Keratinocyte (primary cell): ENCODE measurements at regions not wholly inside any gene's neighbourhood (a gene's known extent, or its start where the extent isn't known, plus 50 kb on each side); places are given as distances from the start of the nearest gene placed in this dataset.

ENCODE experiments used
- DNase-seq: peaks from one replicate; pipeline ENCODE4 v3.0.0-alpha.2; 2011; ENCODE audit warnings: low read depth, missing footprints, low spot score
- FAIRE-seq: peaks from 2 replicates; lab custom pipeline; 2011; peaks lifted over from hg19 to GRCh38; lab: Jason Lieb, UNC
- H2AFZ ChIP-seq: 2 replicates; pipeline ENCODE4 v1.6.0; 2012; ENCODE audit warnings: low read length, control low read depth, inconsistent platforms; ENCODE audit not compliant: control insufficient read depth
- H3K27ac ChIP-seq: 2 replicates; pipeline ENCODE4 v1.5.1; 2011; ENCODE audit warnings: low read length; ENCODE audit not compliant: control insufficient read depth, insufficient read depth
- H3K27me3 ChIP-seq: 3 replicates; pipeline ENCODE4 v1.6.0; 2011; ENCODE audit warnings: low read length; ENCODE audit not compliant: control insufficient read depth, insufficient read depth; ENCODE audit errors: extremely low read depth
- H3K36me3 ChIP-seq, 2 experiments: 2 replicates in 1 of 2; 3 replicates in 1 of 2; pipeline ENCODE4 v1.5.1; 2011; ENCODE audit warnings: low read length in 2 of 2, mild to moderate bottlenecking in 1 of 2; ENCODE audit not compliant: control insufficient read depth in 2 of 2, insufficient read depth in 2 of 2; ENCODE audit errors: extremely low read depth in 1 of 2
- H3K4me1 ChIP-seq: 3 replicates; pipeline ENCODE4 v1.5.1; 2011; ENCODE audit warnings: low read length; ENCODE audit not compliant: control insufficient read depth, insufficient read depth; ENCODE audit errors: extremely low read depth
- H3K4me2 ChIP-seq: 3 replicates; pipeline ENCODE4 v1.6.0; 2011; ENCODE audit warnings: low read depth, low read length; ENCODE audit not compliant: control insufficient read depth, insufficient read depth; ENCODE audit errors: extremely low read depth
- H3K4me3 ChIP-seq, 3 experiments: fragments of 200-600 bp in 1 of 3; sonication (generic) in 1 of 3; 2 replicates in 2 of 3; 3 replicates in 1 of 3; pipeline ENCODE4 v1.5.1; 2011 to 2016; ENCODE audit warnings: low read length in 3 of 3, mild to moderate bottlenecking in 3 of 3, control low read depth in 2 of 3, inconsistent platforms in 1 of 3, low read depth in 1 of 3, mixed read lengths in 1 of 3, mixed run types in 1 of 3, moderate library complexity in 1 of 3; ENCODE audit not compliant: control insufficient read depth in 2 of 3, insufficient read depth in 2 of 3; ENCODE audit errors: extremely low read depth in 1 of 3
- H3K79me2 ChIP-seq: 2 replicates; pipeline ENCODE4 v1.6.0; 2012; ENCODE audit warnings: low read length; ENCODE audit not compliant: control insufficient read depth, insufficient read depth
- H3K9ac ChIP-seq: 3 replicates; pipeline ENCODE4 v1.6.0; 2011; ENCODE audit warnings: low read length; ENCODE audit not compliant: control insufficient read depth, insufficient read depth; ENCODE audit errors: extremely low read depth
- H3K9me1 ChIP-seq: 3 replicates; pipeline ENCODE4 v1.6.0; 2011; ENCODE audit warnings: low read length; ENCODE audit not compliant: control insufficient read depth, insufficient read depth; ENCODE audit errors: extremely low read depth
- H3K9me3 ChIP-seq: 2 replicates; pipeline ENCODE4 v1.5.1; 2012; ENCODE audit warnings: low read depth, low read length; ENCODE audit not compliant: control insufficient read depth
- H4K20me1 ChIP-seq: 3 replicates; pipeline ENCODE4 v1.6.0; 2011; ENCODE audit warnings: low read length; ENCODE audit not compliant: control insufficient read depth, insufficient read depth; ENCODE audit errors: extremely low read depth
- EZH2 ChIP-seq: IDR thresholded peaks from one replicate; pipeline ENCODE4 v1.6.1; 2012; ENCODE audit warnings: inconsistent platforms, mild to moderate bottlenecking, low read length, moderate library complexity
- dilution Hi-C: fragments of 300-500 bp; cut with MboI; formaldehyde crosslinking; loops from one replicate; pipeline ENCODE4 v1.7.0; 2020; ENCODE audit warnings: low sequenced_read_pairs; ENCODE audit not compliant: extremely low pct_ligation_motif_present
- TF ChIP-seq, protein P1 (sequence below), 3 experiments: IDR thresholded peaks in 1 of 3; conservative IDR thresholded peaks in 1 of 3; optimal IDR thresholded peaks in 1 of 3; 2 replicates in 2 of 3; 3 replicates in 1 of 3; pipeline versions ENCODE3 to v1.5.1; 2011; ENCODE audit warnings: low read length in 3 of 3, mild to moderate bottlenecking in 3 of 3, moderate library complexity in 2 of 3, control low read depth in 1 of 3, inconsistent platforms in 1 of 3; ENCODE audit not compliant: insufficient read depth in 2 of 3; ENCODE audit errors: extremely low read depth in 1 of 3

DNA sequence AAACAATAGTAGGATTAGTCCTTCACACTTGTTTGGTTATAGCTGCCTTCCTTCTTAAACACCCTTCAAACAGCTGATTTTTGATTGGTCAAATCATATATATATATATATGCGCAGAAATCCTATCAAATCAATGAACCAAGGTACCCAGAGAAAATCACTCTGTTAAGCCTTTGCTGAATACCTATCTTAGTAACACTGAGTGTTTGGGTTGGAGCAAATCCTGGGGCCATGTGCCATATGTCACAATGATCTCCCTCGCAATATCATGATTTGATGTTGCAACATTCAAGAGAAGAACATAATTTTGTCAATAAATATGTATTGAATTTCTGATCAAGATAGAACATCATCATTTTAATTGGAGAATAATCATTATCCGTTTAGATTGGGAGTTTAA lies 795.6 kb downstream of the REEP3 start:
- no peak for TF ChIP-seq EZH2
- no peak overlapping the region for H3K4me3 ChIP-seq
- dilution Hi-C loops, result no loop called here
- H4K20me1 ChIP-seq, result no peaks in the 10 kb centered on the region
- no peaks in the 10 kb centered on the region for H3K36me3 ChIP-seq
- no peak overlapping the region for H3K27ac ChIP-seq
- FAIRE-seq (no peak), DNase-seq (no peak)
- no peak overlapping the region for H3K4me2 ChIP-seq
- H3K4me1 ChIP-seq, result no peaks in the 10 kb centered on the region
- no peak overlapping the region for H2AFZ ChIP-seq
- no peaks in the 10 kb centered on the region for H3K9me1 ChIP-seq
- no peaks in the 10 kb centered on the region for H3K79me2 ChIP-seq
- no peak overlapping the region for H3K9ac ChIP-seq
- H3K27me3 ChIP-seq, result no peaks in the 10 kb centered on the region
- no peaks in the 10 kb centered on the region for H3K9me3 ChIP-seq

DNA sequence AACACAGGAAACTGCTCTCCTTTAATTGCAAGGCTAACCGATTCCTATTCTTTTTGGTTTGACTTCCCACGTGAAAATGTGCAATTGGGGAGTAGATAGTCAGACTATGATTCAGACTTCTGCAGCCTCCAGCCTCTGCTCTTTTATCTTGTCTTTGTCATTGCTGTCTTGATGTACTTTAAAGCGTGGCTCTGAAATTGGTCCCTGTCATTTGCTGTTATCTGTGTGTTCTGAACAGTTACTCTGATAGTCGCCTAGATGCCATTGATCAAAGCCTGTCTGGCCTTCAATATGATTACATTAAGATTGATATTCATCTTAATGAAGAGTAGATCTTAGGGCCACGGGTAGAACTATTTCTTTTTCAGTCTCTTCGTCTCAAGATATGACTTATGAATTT lies 799.2 kb downstream of the REEP3 start:
- Histone ChIP-seq H3K36me3 (no peaks in the 10 kb centered on the region), H3K4me3 (no peak overlapping the region), H3K4me1 (no peaks in the 10 kb centered on the region), H3K9me3 (no peaks in the 10 kb centered on the region), H3K27ac (no peak overlapping the region), H4K20me1 (no peaks in the 10 kb centered on the region), H3K27me3 (no peaks in the 10 kb centered on the region), H3K9me1 (no peaks in the 10 kb centered on the region), H3K79me2 (no peaks in the 10 kb centered on the region), H2AFZ (no peak overlapping the region), H3K9ac (no peak overlapping the region), H3K4me2 (no peak overlapping the region)
- dilution Hi-C loops, result no loop called here
- DNase-seq (no peak), FAIRE-seq (no peak)
- TF ChIP-seq, protein P1, sequence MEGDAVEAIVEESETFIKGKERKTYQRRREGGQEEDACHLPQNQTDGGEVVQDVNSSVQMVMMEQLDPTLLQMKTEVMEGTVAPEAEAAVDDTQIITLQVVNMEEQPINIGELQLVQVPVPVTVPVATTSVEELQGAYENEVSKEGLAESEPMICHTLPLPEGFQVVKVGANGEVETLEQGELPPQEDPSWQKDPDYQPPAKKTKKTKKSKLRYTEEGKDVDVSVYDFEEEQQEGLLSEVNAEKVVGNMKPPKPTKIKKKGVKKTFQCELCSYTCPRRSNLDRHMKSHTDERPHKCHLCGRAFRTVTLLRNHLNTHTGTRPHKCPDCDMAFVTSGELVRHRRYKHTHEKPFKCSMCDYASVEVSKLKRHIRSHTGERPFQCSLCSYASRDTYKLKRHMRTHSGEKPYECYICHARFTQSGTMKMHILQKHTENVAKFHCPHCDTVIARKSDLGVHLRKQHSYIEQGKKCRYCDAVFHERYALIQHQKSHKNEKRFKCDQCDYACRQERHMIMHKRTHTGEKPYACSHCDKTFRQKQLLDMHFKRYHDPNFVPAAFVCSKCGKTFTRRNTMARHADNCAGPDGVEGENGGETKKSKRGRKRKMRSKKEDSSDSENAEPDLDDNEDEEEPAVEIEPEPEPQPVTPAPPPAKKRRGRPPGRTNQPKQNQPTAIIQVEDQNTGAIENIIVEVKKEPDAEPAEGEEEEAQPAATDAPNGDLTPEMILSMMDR (optimal IDR thresholded peaks at IDR 0.05 in 1 of 3, IDR thresholded peaks at IDR 0.05 in 1 of 3, conservative IDR thresholded peaks at IDR 0.05 in 1 of 3; ENCODE audit: extremely low read depth in 1 of 3, insufficient read depth in 2 of 3, low read length in 3 of 3), result no peak
- TF ChIP-seq EZH2, result no peak

DNA sequence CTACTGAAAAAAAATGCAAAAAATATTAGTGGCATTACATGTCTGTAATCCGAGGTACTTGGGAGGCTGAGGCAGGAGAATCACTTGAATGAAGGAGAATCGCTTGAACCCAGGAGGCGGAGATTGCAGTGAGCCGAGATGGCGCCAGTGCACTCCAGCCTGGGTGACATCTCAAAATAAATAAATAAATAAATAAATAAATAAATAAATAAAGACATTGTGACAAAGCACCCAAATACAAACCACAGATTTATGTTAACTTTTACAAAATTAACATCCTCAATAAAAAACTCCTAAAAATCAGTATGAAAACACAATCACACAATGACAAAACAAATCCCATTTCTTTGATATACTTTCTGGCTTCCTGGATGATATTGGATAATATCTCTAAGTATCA lies 808.3 kb downstream of the REEP3 start:
- dilution Hi-C loops, result no loop called here
- no peaks in the 10 kb centered on the region for H3K4me1 ChIP-seq
- TF ChIP-seq EZH2, result no peak
- TF ChIP-seq, protein P1 (optimal IDR thresholded peaks at IDR 0.05 in 1 of 3, IDR thresholded peaks at IDR 0.05 in 1 of 3, conservative IDR thresholded peaks at IDR 0.05 in 1 of 3; ENCODE audit: extremely low read depth in 1 of 3, insufficient read depth in 2 of 3, low read length in 3 of 3), result no peak
- H3K9me1 ChIP-seq, result no peaks in the 10 kb centered on the region
- H3K9ac ChIP-seq, result no peak overlapping the region
- FAIRE-seq, result no peak
- no peak overlapping the region for H3K4me3 ChIP-seq
- H3K36me3 ChIP-seq, result no peaks in the 10 kb centered on the region
- no peaks in the 10 kb centered on the region for H3K27me3 ChIP-seq
- H4K20me1 ChIP-seq, result no peaks in the 10 kb centered on the region
- no peak overlapping the region for H3K4me2 ChIP-seq
- no peak for DNase-seq
- no peak overlapping the region for H2AFZ ChIP-seq
- no peak overlapping the region for H3K27ac ChIP-seq
- no peaks in the 10 kb centered on the region for H3K79me2 ChIP-seq
- H3K9me3 ChIP-seq, result no peaks in the 10 kb centered on the region
